GM12873 (cell line): ENCODE measurements at regions not wholly inside any gene's neighbourhood (a gene's known extent, or its start where the extent isn't known, plus 50 kb on each side); places are given as distances from the start of the nearest gene placed in this dataset.

ENCODE experiments used
- CTCF ChIP-seq: IDR thresholded peaks from 2 replicates; pipeline ENCODE4 v1.5.1; 2012; ENCODE audit warnings: low read depth, mild to moderate bottlenecking, moderate library complexity, low read length, control low read depth; ENCODE audit not compliant: insufficient read depth; ENCODE audit errors: missing control alignments

- no peak for TF ChIP-seq CTCF
Measured at GRCh38 chr3:94314218-94314883, 251.5 kb downstream of the NSUN3 start.

GRCh38 chr3:94317017-94317416 is 254.2 kb downstream of the NSUN3 start:
- TF ChIP-seq CTCF, result no peak

- no peak for TF ChIP-seq CTCF
Measured at GRCh38 chr3:94323596-94323995, 260.7 kb downstream of the NSUN3 start.

GRCh38 chr3:94331831-94332230 is 269.0 kb downstream of the NSUN3 start:
- no peak for TF ChIP-seq CTCF

- peak; percentile 32 for TF ChIP-seq CTCF
Measured at GRCh38 chr3:94336046-94336753, 273.3 kb downstream of the NSUN3 start.

- no peak for TF ChIP-seq CTCF
Measured at GRCh38 chr3:94345101-94345500, 282.2 kb downstream of the NSUN3 start.

- no peak for TF ChIP-seq CTCF
Measured at GRCh38 chr3:94349310-94349878, 286.5 kb downstream of the NSUN3 start.
